Endothelial cell of umbilical vein (primary cell): ENCODE measurements at regions not wholly inside any gene's neighbourhood (a gene's known extent, or its start where the extent isn't known, plus 50 kb on each side); places are given as distances from the start of the nearest gene placed in this dataset.

Source experiments
- BruUV-seq: library from RNA; stranded (reverse); fragments of 400-500 nt; replicated peaks from 2 replicates; lab custom pipeline; 2021; lab: Mats Ljungman, UMichigan
- CTCF ChIA-PET: fragments of 300-600, 350-600 bp; sonication (Branson Sonifier 250); formaldehyde crosslinking; loops from one replicate; lab custom pipeline; 2021; ENCODE audit warnings: antibody characterized with exemption, inconsistent platforms; lab: Charles Lee
- POLR2A ChIA-PET: fragments of 300-600, 350-600 bp; sonication (Branson Sonifier 250); formaldehyde crosslinking; loops from one replicate; lab custom pipeline; 2021; ENCODE audit warnings: antibody characterized with exemption, inconsistent platforms; lab: Charles Lee
- DNase-seq: peaks from one replicate; pipeline ENCODE4 v3.0.0-alpha.2; 2011; ENCODE audit warnings: low read depth, low spot score
- FAIRE-seq: peaks from 2 replicates; lab custom pipeline; 2011; peaks lifted over from hg19 to GRCh38; lab: Jason Lieb, UNC
- H2AFZ ChIP-seq: 2 replicates; pipeline ENCODE4 v1.6.0; 2012; ENCODE audit warnings: low read depth, low read length, control low read depth, inconsistent platforms
- H3K27ac ChIP-seq: 2 replicates; pipeline ENCODE4 v1.5.1; 2011; ENCODE audit warnings: low read depth, mild to moderate bottlenecking, control low read depth, low read length, moderate library complexity; ENCODE audit not compliant: insufficient read depth
- H3K27me3 ChIP-seq, 2 experiments: 2 replicates each; pipeline versions ENCODE4 v1.6.0 to v1.6.1; 2011; ENCODE audit warnings: low read length in 2 of 2, mixed read lengths in 1 of 2; ENCODE audit not compliant: control insufficient read depth in 2 of 2, insufficient read depth in 2 of 2
- H3K36me3 ChIP-seq, 2 experiments: 2 replicates in 1 of 2; 3 replicates in 1 of 2; pipeline ENCODE4 v1.5.1; 2011; ENCODE audit warnings: low read length in 2 of 2, mild to moderate bottlenecking in 1 of 2, moderate library complexity in 1 of 2; ENCODE audit not compliant: control insufficient read depth in 2 of 2, insufficient read depth in 2 of 2; ENCODE audit errors: extremely low read depth in 1 of 2
- H3K4me1 ChIP-seq: 3 replicates; pipeline ENCODE4 v1.5.1; 2011; ENCODE audit warnings: mild to moderate bottlenecking, low read length; ENCODE audit not compliant: control insufficient read depth, insufficient read depth; ENCODE audit errors: extremely low read depth
- H3K4me2 ChIP-seq: 2 replicates; pipeline ENCODE4 v1.6.1; 2011; ENCODE audit warnings: low read length, control low read depth, mixed read lengths; ENCODE audit not compliant: insufficient read depth
- H3K4me3 ChIP-seq, 3 experiments: fragments of 200-600 bp in 1 of 3; sonication (generic), shearing (Covaris generic) in 1 of 3; replicated peaks in 1 of 3; 2 replicates each; pipeline ENCODE4 v1.5.1; 2011 to 2016; ENCODE audit warnings: control low read depth in 3 of 3, low read length in 3 of 3, mild to moderate bottlenecking in 2 of 3, inconsistent platforms in 1 of 3, low read depth in 1 of 3, moderate library complexity in 1 of 3; ENCODE audit not compliant: insufficient read depth in 1 of 3
- H3K79me2 ChIP-seq: 2 replicates; pipeline ENCODE4 v1.6.0; 2012; ENCODE audit warnings: low read length, inconsistent platforms; ENCODE audit not compliant: control insufficient read depth, insufficient read depth
- H3K9ac ChIP-seq: replicated peaks from 2 replicates; pipeline ENCODE3; 2011; ENCODE audit warnings: low read length, control low read depth; ENCODE audit not compliant: insufficient read depth; ENCODE audit errors: extremely low read depth
- H3K9me1 ChIP-seq: replicated peaks from 3 replicates; pipeline ENCODE4 v1.6.0; 2011; ENCODE audit warnings: mild to moderate bottlenecking, low read length; ENCODE audit not compliant: control insufficient read depth, insufficient read depth; ENCODE audit errors: extremely low read depth
- H3K9me3 ChIP-seq: replicated peaks from 2 replicates; pipeline ENCODE4 v1.5.1; 2012; ENCODE audit warnings: low read length, inconsistent platforms; ENCODE audit not compliant: control insufficient read depth, insufficient read depth
- H4K20me1 ChIP-seq: replicated peaks from 2 replicates; pipeline ENCODE3; 2011; ENCODE audit warnings: mild to moderate bottlenecking, low read length; ENCODE audit not compliant: control insufficient read depth, insufficient read depth; ENCODE audit errors: extremely low read depth
- CTCF ChIP-seq, 2 donors: IDR thresholded peaks; 1 replicate in 1 of 2; 2 replicates in 1 of 2; pipeline ENCODE4 v1.5.1; 2011; ENCODE audit warnings: low read length in 2 of 2, mild to moderate bottlenecking in 2 of 2, moderate library complexity in 2 of 2, control low read depth in 1 of 2, inconsistent platforms in 1 of 2, low read depth in 1 of 2; ENCODE audit not compliant: insufficient read depth in 1 of 2; ENCODE audit errors: extremely low read depth in 1 of 2
- EZH2 ChIP-seq: IDR thresholded peaks from 2 replicates; pipeline ENCODE4 v1.6.1; 2012; ENCODE audit warnings: borderline replicate concordance, low read depth, mild to moderate bottlenecking, moderate library complexity, low read length, inconsistent platforms; ENCODE audit not compliant: severe bottlenecking
- FOS ChIP-seq: IDR thresholded peaks from 2 replicates; pipeline ENCODE4 v1.6.1; 2011; ENCODE audit warnings: mild to moderate bottlenecking, low read length, moderate library complexity, borderline replicate concordance; ENCODE audit not compliant: insufficient read depth
- GATA2 ChIP-seq: IDR thresholded peaks from 2 replicates; pipeline ENCODE4 v1.7.0; 2011; ENCODE audit warnings: low read depth, mild to moderate bottlenecking, moderate library complexity, mixed read lengths, low read length; ENCODE audit not compliant: insufficient read length, insufficient read depth
- JUN ChIP-seq: IDR thresholded peaks from 2 replicates; pipeline ENCODE4 v1.6.1; 2011; ENCODE audit warnings: borderline replicate concordance, low read depth; ENCODE audit not compliant: insufficient read length, insufficient read depth
- MYC ChIP-seq: IDR thresholded peaks from one replicate; pipeline ENCODE4 v1.6.1; 2011; ENCODE audit warnings: mild to moderate bottlenecking, low read depth, low read length
- POLR2A ChIP-seq: IDR thresholded peaks from 2 replicates; pipeline ENCODE4 v1.6.1; 2012; ENCODE audit warnings: low read depth, mild to moderate bottlenecking, control low read depth, low read length
- POLR2AphosphoS5 ChIP-seq: IDR thresholded peaks from 2 replicates; pipeline ENCODE4 v1.6.1; 2012; ENCODE audit warnings: low read depth, mild to moderate bottlenecking, control low read depth, low read length, moderate library complexity; ENCODE audit not compliant: insufficient read depth
- dilution Hi-C: fragments of 300-500 bp; cut with MboI; formaldehyde crosslinking; loops from one replicate; pipeline ENCODE4 v1.15.0; 2019; ENCODE audit warnings: low sequenced_read_pairs; ENCODE audit not compliant: extremely low pct_ligation_motif_present
- intact Hi-C: fragments of 100-400 bp; cut with micrococcal nuclease; formaldehyde crosslinking; loops from one replicate; pipeline ENCODE4 v1.10.0; 2022
- TF ChIP-seq, protein P1 (sequence below): IDR thresholded peaks from 2 replicates; pipeline ENCODE4 v1.6.1; 2011; ENCODE audit not compliant: insufficient read depth, insufficient read length

DNA sequence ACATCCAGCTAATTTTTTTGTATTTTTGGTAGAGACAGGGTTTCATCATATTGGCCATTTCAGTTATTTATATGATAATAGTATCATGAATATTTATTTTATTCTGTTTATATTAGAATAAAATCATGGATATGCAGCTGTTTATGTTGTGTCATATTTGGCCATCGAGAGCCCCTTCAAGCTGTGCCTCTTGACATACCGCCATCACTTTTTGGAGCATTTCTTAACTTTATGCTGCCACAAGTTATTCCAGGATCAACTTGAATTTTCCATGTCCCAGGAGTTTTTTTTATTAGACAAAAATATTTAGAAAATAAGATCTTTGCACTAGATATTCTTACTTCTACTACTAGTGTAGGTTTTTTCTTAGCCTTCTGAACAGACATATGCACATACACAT is 1067.0 kb upstream of the LRRTM3 start:
- H4K20me1 ChIP-seq: no peaks in the 10 kb centered on the region
- POLR2A ChIA-PET: no interaction called here
- no peak overlapping the region for H3K9ac ChIP-seq
- no peaks in the 10 kb centered on the region for H3K36me3 ChIP-seq
- H3K79me2 ChIP-seq: no peaks in the 10 kb centered on the region
- no peaks in the 10 kb centered on the region for H3K9me3 ChIP-seq
- CTCF ChIA-PET: no interaction called here
- H3K4me2 ChIP-seq: no peak overlapping the region
- dilution Hi-C loops: no loop called here
- no peak overlapping the region for H3K4me3 ChIP-seq
- no peak overlapping the region for H3K27ac ChIP-seq
- no peaks in the 10 kb centered on the region for H3K4me1 ChIP-seq
- TF ChIP-seq, protein P1, sequence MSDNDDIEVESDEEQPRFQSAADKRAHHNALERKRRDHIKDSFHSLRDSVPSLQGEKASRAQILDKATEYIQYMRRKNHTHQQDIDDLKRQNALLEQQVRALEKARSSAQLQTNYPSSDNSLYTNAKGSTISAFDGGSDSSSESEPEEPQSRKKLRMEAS: no peak
- TF ChIP-seq POLR2AphosphoS5 (no peak), JUN (no peak), POLR2A (no peak), GATA2 (no peak), CTCF (IDR thresholded peaks at IDR 0.05; ENCODE audit: extremely low read depth in 1 of 2, insufficient read depth in 1 of 2, low read depth in 1 of 2, low read length in 2 of 2) (no peak), FOS (no peak), EZH2 (no peak), MYC (no peak)
- H3K9me1 ChIP-seq: no peaks in the 10 kb centered on the region
- no peak for FAIRE-seq
- intact Hi-C loops: no loop called here
- no peak overlapping the region for H2AFZ ChIP-seq
- no peaks in the 10 kb centered on the region for H3K27me3 ChIP-seq
- no TSS peak for BruUV-seq
- DNase-seq: no peak
